ENCODE measurements at regions not wholly inside any gene's neighbourhood (a gene's known extent, or its start where the extent isn't known, plus 50 kb on each side); places are given as distances from the start of the nearest gene placed in this dataset.

GRCh38 chr5:174371600-174372094 lies 326.1 kb downstream of the NSG2 start:
- H3K4me3 ChIP-seq = no peak overlapping the region
- no peak for TF ChIP-seq CTCF (IDR thresholded peaks at IDR 0.05)
- H3K27ac ChIP-seq = no peak overlapping the region
- DNase-seq (ENCODE audit: low spot score in 2 of 2) = no peak
- H3K9me3 ChIP-seq = no peaks in the 10 kb centered on the region
- no peaks in the 10 kb centered on the region for H3K4me1 ChIP-seq
- H3K36me3 ChIP-seq = no peaks in the 10 kb centered on the region
- no peaks in the 10 kb centered on the region for H3K27me3 ChIP-seq
- intact Hi-C loops (cut with DNase I) = no loop called here

- Histone ChIP-seq H3K4me3 (no peak overlapping the region), H3K27ac (no peak overlapping the region), H3K36me3 (no peaks in the 10 kb centered on the region), H3K4me1 (no peaks in the 10 kb centered on the region), H3K27me3 (no peaks in the 10 kb centered on the region), H3K9me3 (no peaks in the 10 kb centered on the region)
- no peak for DNase-seq (ENCODE audit: low spot score in 2 of 2)
- TF ChIP-seq CTCF (IDR thresholded peaks at IDR 0.05) = no peak
- intact Hi-C loops (cut with DNase I) = no loop called here
Measured at GRCh38 chr5:174374206-174374605, 328.7 kb downstream of the NSG2 start.

GRCh38 chr5:174376056-174376455 lies 330.6 kb downstream of the NSG2 start:
- intact Hi-C loops (cut with DNase I) = no loop called here
- TF ChIP-seq CTCF (IDR thresholded peaks at IDR 0.05) = no peak
- DNase-seq (ENCODE audit: low spot score in 2 of 2) = no peak
- Histone ChIP-seq H3K27ac (no peak overlapping the region), H3K27me3 (no peaks in the 10 kb centered on the region), H3K36me3 (no peaks in the 10 kb centered on the region), H3K9me3 (no peaks in the 10 kb centered on the region), H3K4me1 (no peaks in the 10 kb centered on the region), H3K4me3 (no peak overlapping the region)

- no peak overlapping the region for H3K4me3 ChIP-seq
- TF ChIP-seq CTCF (IDR thresholded peaks at IDR 0.05) = no peak
Measured at GRCh38 chr5:174376726-174377373, 331.3 kb downstream of the NSG2 start.

GRCh38 chr5:174378121-174378874 lies 332.8 kb downstream of the NSG2 start:
- no peak for TF ChIP-seq CTCF (IDR thresholded peaks at IDR 0.05)
- Histone ChIP-seq H3K9me3 (no peaks in the 10 kb centered on the region), H3K27me3 (no peaks in the 10 kb centered on the region), H3K4me3 (no peak overlapping the region), H3K27ac (no peak overlapping the region), H3K4me1 (no peaks in the 10 kb centered on the region), H3K36me3 (no peaks in the 10 kb centered on the region)
- intact Hi-C loops (cut with DNase I) = no loop called here
- no peak for DNase-seq (ENCODE audit: low spot score in 2 of 2)

More at GRCh38 chr5:174376726-174377373, 331.3 kb downstream of the NSG2 start:
- no peaks in the 10 kb centered on the region for H3K4me1 ChIP-seq
- H3K36me3 ChIP-seq = no peaks in the 10 kb centered on the region
- H3K9me3 ChIP-seq = no peaks in the 10 kb centered on the region
- DNase-seq (ENCODE audit: low spot score in 2 of 2) = no peak
- H3K27me3 ChIP-seq = no peaks in the 10 kb centered on the region
- no peak overlapping the region for H3K27ac ChIP-seq
- intact Hi-C loops (cut with DNase I) = no loop called here
